ENCODE measurements at regions not wholly inside any gene's neighbourhood (a gene's known extent, or its start where the extent isn't known, plus 50 kb on each side); places are given as distances from the start of the nearest gene placed in this dataset.
A peak's percentile ranks its signal among the peaks of the same experiment; 100 is the strongest.

DNA sequence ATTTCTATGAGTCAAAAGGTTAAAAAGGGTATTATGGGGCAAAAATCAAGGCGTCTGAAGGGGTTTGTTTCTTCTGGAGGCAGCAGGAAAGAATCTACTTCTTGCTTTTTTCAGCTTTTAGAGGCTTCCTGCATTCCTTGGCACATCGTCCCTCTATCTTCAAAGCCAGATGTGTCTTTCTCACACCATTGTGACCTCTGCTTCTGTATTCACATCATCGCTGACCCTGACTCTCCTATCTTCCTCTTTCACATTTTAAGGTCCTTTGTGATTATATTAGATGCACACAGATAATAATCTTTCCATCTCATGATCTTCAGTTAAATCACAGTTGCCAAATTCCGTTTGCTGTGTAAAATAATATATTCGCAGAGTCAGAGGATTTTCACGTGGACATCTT, 112.7 kb downstream of the PPP4R3C start:
- Mint-ChIP-seq H3K9me3 (ENCODE audit: insufficient read depth) (no peaks in the 10 kb centered on the region), H3K27me3 (no peaks in the 10 kb centered on the region), H3K4me3 (no peak overlapping the region), H3K4me1 (no peaks in the 10 kb centered on the region), H3K27ac (no peak overlapping the region)
- no peak overlapping the region for H3K4me2 ChIP-seq (replicated peaks; ENCODE audit: low read depth, low read length, poor library complexity, severe bottlenecking)
- no peak overlapping the region for H3K4me3 ChIP-seq (ENCODE audit: control extremely low read depth in 1 of 5, extremely low read depth in 1 of 5, insufficient read depth in 1 of 5, low read depth in 2 of 5, low read length in 4 of 5)
- no peaks in the 10 kb centered on the region for H3K9me3 ChIP-seq (ENCODE audit: control extremely low read depth in 1 of 3, control insufficient read depth in 2 of 3, insufficient read depth in 1 of 3, low read length in 2 of 3)
- H3K9ac ChIP-seq (ENCODE audit: low read length) = no peak overlapping the region
- no peaks in the 10 kb centered on the region for H3K36me3 ChIP-seq (replicated peaks in 1 of 2; ENCODE audit: control extremely low read depth in 1 of 2, control insufficient read depth in 1 of 2, extremely low read depth in 1 of 2, insufficient read depth in 2 of 2, low read length in 1 of 2)
- ATAC-seq (ENCODE audit: low read depth) = no peak
- CTCF ChIA-PET = no interaction called here
- intact Hi-C loops (cut with micrococcal nuclease) = no loop called here
- TF ChIP-seq, protein P1, sequence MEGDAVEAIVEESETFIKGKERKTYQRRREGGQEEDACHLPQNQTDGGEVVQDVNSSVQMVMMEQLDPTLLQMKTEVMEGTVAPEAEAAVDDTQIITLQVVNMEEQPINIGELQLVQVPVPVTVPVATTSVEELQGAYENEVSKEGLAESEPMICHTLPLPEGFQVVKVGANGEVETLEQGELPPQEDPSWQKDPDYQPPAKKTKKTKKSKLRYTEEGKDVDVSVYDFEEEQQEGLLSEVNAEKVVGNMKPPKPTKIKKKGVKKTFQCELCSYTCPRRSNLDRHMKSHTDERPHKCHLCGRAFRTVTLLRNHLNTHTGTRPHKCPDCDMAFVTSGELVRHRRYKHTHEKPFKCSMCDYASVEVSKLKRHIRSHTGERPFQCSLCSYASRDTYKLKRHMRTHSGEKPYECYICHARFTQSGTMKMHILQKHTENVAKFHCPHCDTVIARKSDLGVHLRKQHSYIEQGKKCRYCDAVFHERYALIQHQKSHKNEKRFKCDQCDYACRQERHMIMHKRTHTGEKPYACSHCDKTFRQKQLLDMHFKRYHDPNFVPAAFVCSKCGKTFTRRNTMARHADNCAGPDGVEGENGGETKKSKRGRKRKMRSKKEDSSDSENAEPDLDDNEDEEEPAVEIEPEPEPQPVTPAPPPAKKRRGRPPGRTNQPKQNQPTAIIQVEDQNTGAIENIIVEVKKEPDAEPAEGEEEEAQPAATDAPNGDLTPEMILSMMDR (IDR thresholded peaks at IDR 0.05) = no peak
- no peak for TF ChIP-seq EZH2 (IDR thresholded peaks at IDR 0.05; ENCODE audit: borderline replicate concordance, insufficient read depth, low read depth, low read length, poor library complexity, severe bottlenecking)
- no peak overlapping the region for H2AFZ ChIP-seq (ENCODE audit: insufficient read depth, low read depth, low read length, poor library complexity, severe bottlenecking)
- no peaks in the 10 kb centered on the region for H3K27me3 ChIP-seq (replicated peaks in 1 of 4; ENCODE audit: control extremely low read depth in 1 of 4, control insufficient read depth in 3 of 4, insufficient read depth in 4 of 4, low read length in 3 of 4)
- H4K20me1 ChIP-seq (ENCODE audit: control insufficient read depth, insufficient read depth, low read length, poor library complexity, severe bottlenecking) = no peaks in the 10 kb centered on the region
- no peaks in the 10 kb centered on the region for H3K4me1 ChIP-seq (ENCODE audit: control insufficient read depth in 2 of 2, insufficient read depth in 2 of 2, low read length in 2 of 2)
- no peak for DNase-seq
- POLR2A ChIA-PET = no interaction called here
- no peaks in the 10 kb centered on the region for H3K79me2 ChIP-seq (ENCODE audit: control insufficient read depth, insufficient read depth, low read length)
- WGBS (ENCODE audit: insufficient coverage) = no CpG with 5 or more reads among the region's 6 CpGs
- H3K27ac ChIP-seq (ENCODE audit: low read length in 2 of 2) = no peak overlapping the region

DNA sequence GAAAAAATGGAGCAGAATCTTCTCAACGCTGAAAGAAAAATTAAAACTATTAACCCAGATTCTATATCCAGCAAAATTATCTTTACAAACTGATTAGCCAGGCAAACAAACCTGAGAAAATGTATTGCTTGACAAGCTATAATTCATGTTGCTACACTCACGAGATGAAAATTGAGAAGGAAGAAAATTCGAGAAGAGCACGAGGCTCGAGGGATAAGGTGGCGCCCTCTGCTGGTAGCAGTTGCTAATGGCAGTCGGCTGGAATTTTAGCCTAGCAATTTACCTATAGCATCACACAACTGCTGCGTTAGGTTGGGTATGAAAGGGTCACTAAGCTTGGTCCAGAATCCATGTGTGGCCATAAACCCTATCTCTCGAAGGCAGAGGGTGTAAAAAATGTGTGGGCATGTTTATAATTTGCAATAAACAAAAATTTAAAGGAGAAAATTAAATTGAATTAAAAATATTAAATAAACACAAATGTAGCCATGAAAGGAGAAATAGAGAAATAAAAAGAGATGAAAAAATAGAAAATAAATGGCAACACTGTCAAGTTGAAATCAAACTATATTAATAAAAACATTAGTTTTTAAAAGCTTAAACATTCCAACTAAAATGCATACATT, 126.6 kb downstream of the PPP4R3C start:
- ATAC-seq (ENCODE audit: low read depth) = no peak
- Mint-ChIP-seq H3K4me3 (no peak overlapping the region), H3K27ac (no peak overlapping the region), H3K4me1 (no peaks in the 10 kb centered on the region), H3K27me3 (no peaks in the 10 kb centered on the region), H3K9me3 (ENCODE audit: insufficient read depth) (no peaks in the 10 kb centered on the region)
- Histone ChIP-seq H3K9me3 (ENCODE audit: control extremely low read depth in 1 of 3, control insufficient read depth in 2 of 3, insufficient read depth in 1 of 3, low read length in 2 of 3) (no peaks in the 10 kb centered on the region), H3K27me3 (replicated peaks in 1 of 4; ENCODE audit: control extremely low read depth in 1 of 4, control insufficient read depth in 3 of 4, insufficient read depth in 4 of 4, low read length in 3 of 4) (no peaks in the 10 kb centered on the region), H3K4me1 (ENCODE audit: control insufficient read depth in 2 of 2, insufficient read depth in 2 of 2, low read length in 2 of 2) (no peaks in the 10 kb centered on the region), H3K36me3 (replicated peaks in 1 of 2; ENCODE audit: control extremely low read depth in 1 of 2, control insufficient read depth in 1 of 2, extremely low read depth in 1 of 2, insufficient read depth in 2 of 2, low read length in 1 of 2) (no peaks in the 10 kb centered on the region), H3K9ac (ENCODE audit: low read length) (no peak overlapping the region), H4K20me1 (ENCODE audit: control insufficient read depth, insufficient read depth, low read length, poor library complexity, severe bottlenecking) (no peaks in the 10 kb centered on the region), H3K4me2 (replicated peaks; ENCODE audit: low read depth, low read length, poor library complexity, severe bottlenecking) (no peak overlapping the region), H3K4me3 (ENCODE audit: control extremely low read depth in 1 of 5, extremely low read depth in 1 of 5, insufficient read depth in 1 of 5, low read depth in 2 of 5, low read length in 4 of 5) (no peak overlapping the region), H2AFZ (ENCODE audit: insufficient read depth, low read depth, low read length, poor library complexity, severe bottlenecking) (no peak overlapping the region), H3K79me2 (ENCODE audit: control insufficient read depth, insufficient read depth, low read length) (no peaks in the 10 kb centered on the region), H3K27ac (ENCODE audit: low read length in 2 of 2) (no peak overlapping the region)
- intact Hi-C loops (cut with micrococcal nuclease) = no loop called here
- DNase-seq = peak; percentile 1
- CTCF ChIA-PET = no interaction called here
- TF ChIP-seq, protein P1 (IDR thresholded peaks at IDR 0.05) = peak; percentile 62
- TF ChIP-seq EZH2 (IDR thresholded peaks at IDR 0.05; ENCODE audit: borderline replicate concordance, insufficient read depth, low read depth, low read length, poor library complexity, severe bottlenecking) = no peak
- POLR2A ChIA-PET = no interaction called here
- WGBS (ENCODE audit: insufficient coverage) = no CpG with 5 or more reads among the region's 9 CpGs
